Breast epithelium (tissue), 4 donors: ENCODE measurements at regions not wholly inside any gene's neighbourhood (a gene's known extent, or its start where the extent isn't known, plus 50 kb on each side); places are given as distances from the start of the nearest gene placed in this dataset.

Experiments used
- DNase-seq, 2 donors: peaks; one replicate each; pipeline ENCODE4 v3.0.0-alpha.2; 2019; ENCODE audit warnings: low spot score in 2 of 2
- H3K27ac ChIP-seq, 2 donors: fragments of 200-600 bp; sonication (generic) in 1 of 2; one replicate each; pipeline ENCODE4 v1.5.1; 2016 to 2019; ENCODE audit warnings: mild to moderate bottlenecking in 1 of 2
- H3K27me3 ChIP-seq, 2 donors: fragments of 200-600 bp; sonication (generic) in 1 of 2; one replicate each; pipeline versions ENCODE4 v1.5.1 to v1.6.0; 2017 to 2019; ENCODE audit warnings: control low read depth in 1 of 2, mild to moderate bottlenecking in 1 of 2
- H3K36me3 ChIP-seq: fragments of 200-600 bp; one replicate; pipeline ENCODE4 v1.5.1; 2019
- H3K4me1 ChIP-seq, 2 donors: fragments of 200-600 bp; sonication (generic); one replicate each; pipeline ENCODE4 v1.5.1; 2016 to 2019; ENCODE audit warnings: control low read depth in 1 of 2
- H3K4me3 ChIP-seq, 3 donors: fragments of 200-600 bp; sonication (generic); 1 replicate in 2 of 3; 2 replicates in 1 of 3; pipeline ENCODE4 v1.5.1; 2016 to 2019; ENCODE audit warnings: mild to moderate bottlenecking in 3 of 3, moderate library complexity in 2 of 3
- H3K9me3 ChIP-seq, 2 donors: fragments of 200-600 bp; sonication (generic) in 1 of 2; one replicate each; pipeline ENCODE4 v1.5.1; 2016 to 2019; ENCODE audit warnings: control low read depth in 1 of 2
- CTCF ChIP-seq, 3 donors: fragments of 450-650 bp; IDR thresholded peaks; one replicate each; pipeline ENCODE4 v1.5.1; 2016 to 2017; ENCODE audit warnings: antibody characterized with exemption in 3 of 3, mild to moderate bottlenecking in 3 of 3, moderate library complexity in 3 of 3
- POLR2A ChIP-seq: fragments of 450-650 bp; IDR thresholded peaks from one replicate; pipeline ENCODE4 v1.6.1; 2016; ENCODE audit warnings: antibody characterized with exemption, mild to moderate bottlenecking, moderate library complexity
- POLR2AphosphoS5 ChIP-seq, 3 donors: sonication (generic); formaldehyde crosslinking; IDR thresholded peaks; one replicate each; pipeline ENCODE4 v1.6.1; 2017; ENCODE audit warnings: antibody characterized with exemption in 3 of 3
- intact Hi-C: fragments of 100-400 bp; cut with DNase I; formaldehyde crosslinking; loops from one replicate; pipeline ENCODE4 v1.15.1; 2023; ENCODE audit warnings: low total_unique reads

- intact Hi-C loops = no loop called here
- H3K27ac ChIP-seq = no peak overlapping the region
- no peaks in the 10 kb centered on the region for H3K4me1 ChIP-seq
- H3K27me3 ChIP-seq = no peaks in the 10 kb centered on the region
- H3K36me3 ChIP-seq = no peaks in the 10 kb centered on the region
- DNase-seq = no peak
- no peak overlapping the region for H3K4me3 ChIP-seq
- TF ChIP-seq POLR2A = no peak
- no peaks in the 10 kb centered on the region for H3K9me3 ChIP-seq
Observed at GRCh38 chr18:75554176-75554575, 126.7 kb upstream of the SMIM21 start.

- no peaks in the 10 kb centered on the region for H3K27me3 ChIP-seq
- H3K4me3 ChIP-seq = no peak overlapping the region
- H3K4me1 ChIP-seq = no peaks in the 10 kb centered on the region
- TF ChIP-seq POLR2A = no peak
- TF ChIP-seq CTCF (IDR thresholded peaks at IDR 0.05) = no peak
- TF ChIP-seq POLR2AphosphoS5 (IDR thresholded peaks at IDR 0.05) = no peak
- H3K36me3 ChIP-seq = no peaks in the 10 kb centered on the region
- intact Hi-C loops = no loop called here
- no peak for DNase-seq
- H3K9me3 ChIP-seq = no peaks in the 10 kb centered on the region
- H3K27ac ChIP-seq = no peak overlapping the region
Observed at GRCh38 chr18:75553021-75553420, 125.5 kb upstream of the SMIM21 start.

GRCh38 chr18:75551071-75551470 is 123.6 kb upstream of the SMIM21 start:
- TF ChIP-seq POLR2AphosphoS5 (IDR thresholded peaks at IDR 0.05) = no peak
- no peak for TF ChIP-seq CTCF (IDR thresholded peaks at IDR 0.05)
- no peak for TF ChIP-seq POLR2A
- Histone ChIP-seq H3K36me3 (no peaks in the 10 kb centered on the region), H3K4me1 (no peaks in the 10 kb centered on the region), H3K27me3 (no peaks in the 10 kb centered on the region), H3K9me3 (no peaks in the 10 kb centered on the region), H3K27ac (no peak overlapping the region), H3K4me3 (no peak overlapping the region)
- DNase-seq = no peak
- intact Hi-C loops = no loop called here

- Histone ChIP-seq H3K4me3 (no peak overlapping the region), H3K27ac (no peak overlapping the region), H3K4me1 (no peaks in the 10 kb centered on the region), H3K9me3 (no peaks in the 10 kb centered on the region), H3K27me3 (no peaks in the 10 kb centered on the region), H3K36me3 (no peaks in the 10 kb centered on the region)
- TF ChIP-seq POLR2AphosphoS5 (IDR thresholded peaks at IDR 0.05) = no peak
- no peak for TF ChIP-seq POLR2A
- TF ChIP-seq CTCF (IDR thresholded peaks at IDR 0.05) = no peak
- DNase-seq = no peak
- intact Hi-C loops = no loop called here
Observed at GRCh38 chr18:75548353-75548905, 120.9 kb upstream of the SMIM21 start.

DNA sequence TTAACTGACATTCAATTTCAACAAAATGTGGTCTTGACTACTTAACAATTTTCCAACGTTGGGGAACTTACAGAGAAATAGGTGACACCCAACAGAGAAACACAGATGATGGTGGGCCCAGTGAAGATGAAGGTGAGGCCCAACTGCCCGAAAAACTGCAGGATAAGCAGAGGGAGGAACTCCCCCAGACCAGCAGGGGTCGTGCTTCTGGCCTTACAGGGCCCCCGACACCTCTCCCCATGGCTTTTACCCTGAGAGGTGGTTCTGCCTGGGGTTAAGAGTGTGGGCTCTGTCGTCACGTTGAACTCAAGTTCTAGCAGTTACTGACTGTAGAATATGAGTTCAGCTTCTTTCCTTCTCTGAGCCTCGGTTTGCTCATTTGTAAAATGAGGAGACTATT is 119.5 kb upstream of the SMIM21 start:
- Histone ChIP-seq H3K4me1 (no peaks in the 10 kb centered on the region), H3K27ac (no peak overlapping the region), H3K36me3 (no peaks in the 10 kb centered on the region), H3K9me3 (no peaks in the 10 kb centered on the region), H3K4me3 (no peak overlapping the region), H3K27me3 (no peaks in the 10 kb centered on the region)
- intact Hi-C loops = no loop called here
- no peak for TF ChIP-seq CTCF (IDR thresholded peaks at IDR 0.05)
- no peak for TF ChIP-seq POLR2AphosphoS5 (IDR thresholded peaks at IDR 0.05)
- TF ChIP-seq POLR2A = no peak
- DNase-seq = no peak

- no peaks in the 10 kb centered on the region for H3K4me1 ChIP-seq
- intact Hi-C loops = no loop called here
- no peak for TF ChIP-seq POLR2AphosphoS5 (IDR thresholded peaks at IDR 0.05)
- TF ChIP-seq POLR2A = no peak
- TF ChIP-seq CTCF (IDR thresholded peaks at IDR 0.05) = no peak
- no peak for DNase-seq
- no peaks in the 10 kb centered on the region for H3K9me3 ChIP-seq
- H3K4me3 ChIP-seq = no peak overlapping the region
- no peaks in the 10 kb centered on the region for H3K36me3 ChIP-seq
- no peak overlapping the region for H3K27ac ChIP-seq
- H3K27me3 ChIP-seq = no peaks in the 10 kb centered on the region
Observed at GRCh38 chr18:75545189-75545588, 117.7 kb upstream of the SMIM21 start.
